Breast epithelium (tissue), 3 donors: ENCODE measurements at regions not wholly inside any gene's neighbourhood (a gene's known extent, or its start where the extent isn't known, plus 50 kb on each side); places are given as distances from the start of the nearest gene placed in this dataset.

Experiments used
- CTCF ChIP-seq, 3 donors: fragments of 450-650 bp; IDR thresholded peaks; one replicate each; pipeline ENCODE4 v1.5.1; 2016 to 2017; ENCODE audit warnings: antibody characterized with exemption in 3 of 3, mild to moderate bottlenecking in 3 of 3, moderate library complexity in 3 of 3
- POLR2A ChIP-seq: fragments of 450-650 bp; IDR thresholded peaks from one replicate; pipeline ENCODE4 v1.6.1; 2016; ENCODE audit warnings: antibody characterized with exemption, mild to moderate bottlenecking, moderate library complexity
- POLR2AphosphoS5 ChIP-seq, 3 donors: sonication (generic); formaldehyde crosslinking; IDR thresholded peaks; one replicate each; pipeline ENCODE4 v1.6.1; 2017; ENCODE audit warnings: antibody characterized with exemption in 3 of 3

GRCh38 chr6:121592261-121592935, 157.0 kb downstream of the GJA1 start:
- no peak for TF ChIP-seq CTCF (IDR thresholded peaks at IDR 0.05)
- no peak for TF ChIP-seq POLR2AphosphoS5 (IDR thresholded peaks at IDR 0.05)
- TF ChIP-seq POLR2A, result no peak
